Left ventricle myocardium inferior (tissue), 1 donor: ENCODE measurements at regions not wholly inside any gene's neighbourhood (a gene's known extent, or its start where the extent isn't known, plus 50 kb on each side); places are given as distances from the start of the nearest gene placed in this dataset.

ENCODE experiments used
- DNase-seq: peaks from one replicate; pipeline ENCODE4 v3.0.0-alpha.2; 2020
- H3K27ac ChIP-seq: fragments of 200-600 bp; replicated peaks from 2 replicates; pipeline ENCODE4 v1.8.0; 2021
- H3K27me3 ChIP-seq: fragments of 200-600 bp; 2 replicates; pipeline ENCODE4 v1.8.0; 2021; ENCODE audit warnings: low read depth
- H3K36me3 ChIP-seq: fragments of 200-600 bp; 2 replicates; pipeline ENCODE4 v1.8.0; 2021
- H3K4me1 ChIP-seq: fragments of 200-600 bp; 2 replicates; pipeline ENCODE4 v1.8.0; 2021
- H3K4me3 ChIP-seq: fragments of 200-600 bp; 2 replicates; pipeline ENCODE4 v1.8.0; 2021; ENCODE audit warnings: mild to moderate bottlenecking, moderate library complexity
- H3K9me3 ChIP-seq: fragments of 200-600 bp; replicated peaks from 2 replicates; pipeline ENCODE4 v1.8.0; 2021
- intact Hi-C: fragments of 100-400 bp; cut with micrococcal nuclease; formaldehyde crosslinking; loops from one replicate; pipeline ENCODE4 v1.11.0; 2022
- TF ChIP-seq, protein P1 (sequence below): fragments of 200-600 bp; IDR thresholded peaks from 2 replicates; pipeline ENCODE4 v1.8.0; 2021; ENCODE audit warnings: antibody characterized with exemption, mild to moderate bottlenecking, borderline replicate concordance
- donor health status: DM: no; HTN: yes; CAD: no; lungs with severe emphysema.

DNA sequence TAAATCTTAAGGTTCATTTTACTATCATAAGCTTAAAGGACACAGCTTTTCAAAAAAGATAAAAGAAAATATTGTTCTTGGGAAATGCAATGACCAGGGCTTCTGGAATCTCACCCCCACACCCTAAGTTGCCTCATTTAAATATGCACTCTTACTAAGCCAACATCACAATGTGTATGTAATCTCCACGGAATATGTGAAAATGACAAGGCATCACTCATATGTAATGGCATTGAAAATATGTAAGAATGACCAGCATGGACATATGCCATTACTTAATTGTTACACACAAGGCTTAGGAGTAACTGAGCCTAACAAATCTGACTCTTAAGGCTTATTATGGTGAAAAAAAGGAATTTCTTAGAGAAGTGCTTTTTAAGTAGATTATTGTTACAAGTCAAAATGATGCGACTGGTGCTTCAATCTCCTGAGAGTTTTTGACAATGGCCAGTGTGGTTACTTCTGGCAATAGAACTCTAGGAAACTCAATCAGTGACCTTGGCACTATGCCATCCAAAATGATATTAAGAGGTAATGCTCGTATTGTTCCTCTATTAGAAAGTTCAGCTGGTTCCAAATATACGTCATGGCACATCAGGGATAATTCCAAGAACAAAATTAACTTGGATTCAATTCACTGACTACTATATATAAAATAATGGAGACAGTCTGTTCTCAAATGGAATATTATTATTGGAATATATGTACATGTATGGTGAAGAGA, 290.0 kb upstream of the PLSCR5 start:
- no peaks in the 10 kb centered on the region for H3K36me3 ChIP-seq
- H3K4me1 ChIP-seq, result peaks cover 12% of the 10 kb centered on the region
- H3K27me3 ChIP-seq, result no peaks in the 10 kb centered on the region
- DNase-seq, result no peak
- intact Hi-C loops, result no loop called here
- TF ChIP-seq, protein P1, sequence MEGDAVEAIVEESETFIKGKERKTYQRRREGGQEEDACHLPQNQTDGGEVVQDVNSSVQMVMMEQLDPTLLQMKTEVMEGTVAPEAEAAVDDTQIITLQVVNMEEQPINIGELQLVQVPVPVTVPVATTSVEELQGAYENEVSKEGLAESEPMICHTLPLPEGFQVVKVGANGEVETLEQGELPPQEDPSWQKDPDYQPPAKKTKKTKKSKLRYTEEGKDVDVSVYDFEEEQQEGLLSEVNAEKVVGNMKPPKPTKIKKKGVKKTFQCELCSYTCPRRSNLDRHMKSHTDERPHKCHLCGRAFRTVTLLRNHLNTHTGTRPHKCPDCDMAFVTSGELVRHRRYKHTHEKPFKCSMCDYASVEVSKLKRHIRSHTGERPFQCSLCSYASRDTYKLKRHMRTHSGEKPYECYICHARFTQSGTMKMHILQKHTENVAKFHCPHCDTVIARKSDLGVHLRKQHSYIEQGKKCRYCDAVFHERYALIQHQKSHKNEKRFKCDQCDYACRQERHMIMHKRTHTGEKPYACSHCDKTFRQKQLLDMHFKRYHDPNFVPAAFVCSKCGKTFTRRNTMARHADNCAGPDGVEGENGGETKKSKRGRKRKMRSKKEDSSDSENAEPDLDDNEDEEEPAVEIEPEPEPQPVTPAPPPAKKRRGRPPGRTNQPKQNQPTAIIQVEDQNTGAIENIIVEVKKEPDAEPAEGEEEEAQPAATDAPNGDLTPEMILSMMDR, result no peak
- no peak overlapping the region for H3K27ac ChIP-seq
- H3K9me3 ChIP-seq, result peaks cover 6% of the 10 kb centered on the region
- no peak overlapping the region for H3K4me3 ChIP-seq

DNA sequence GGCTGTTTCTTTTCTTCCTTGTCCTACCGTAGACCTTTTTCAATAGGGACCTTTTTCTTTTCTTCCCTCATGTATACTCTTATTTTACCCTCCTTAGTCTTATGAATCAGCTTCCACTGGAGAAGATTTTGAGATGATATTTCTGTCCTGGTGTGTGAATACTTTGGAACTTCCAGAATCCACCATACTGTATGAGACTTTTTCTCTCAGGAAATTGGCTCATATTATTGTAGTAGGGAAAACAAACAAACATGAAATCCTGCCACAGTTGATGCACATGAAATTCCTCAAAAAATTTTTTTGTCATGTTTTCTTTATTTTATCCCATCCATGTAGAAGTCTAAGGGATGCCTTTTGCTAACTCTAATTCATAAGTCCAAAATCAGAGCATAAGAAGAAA, 289.3 kb upstream of the PLSCR5 start:
- peaks cover 6% of the 10 kb centered on the region for H3K9me3 ChIP-seq
- intact Hi-C loops, result no loop called here
- no peak for DNase-seq
- TF ChIP-seq, protein P1, result no peak
- H3K36me3 ChIP-seq, result no peaks in the 10 kb centered on the region
- peaks cover 12% of the 10 kb centered on the region for H3K4me1 ChIP-seq
- H3K4me3 ChIP-seq, result no peak overlapping the region
- no peak overlapping the region for H3K27ac ChIP-seq
- no peaks in the 10 kb centered on the region for H3K27me3 ChIP-seq

DNA sequence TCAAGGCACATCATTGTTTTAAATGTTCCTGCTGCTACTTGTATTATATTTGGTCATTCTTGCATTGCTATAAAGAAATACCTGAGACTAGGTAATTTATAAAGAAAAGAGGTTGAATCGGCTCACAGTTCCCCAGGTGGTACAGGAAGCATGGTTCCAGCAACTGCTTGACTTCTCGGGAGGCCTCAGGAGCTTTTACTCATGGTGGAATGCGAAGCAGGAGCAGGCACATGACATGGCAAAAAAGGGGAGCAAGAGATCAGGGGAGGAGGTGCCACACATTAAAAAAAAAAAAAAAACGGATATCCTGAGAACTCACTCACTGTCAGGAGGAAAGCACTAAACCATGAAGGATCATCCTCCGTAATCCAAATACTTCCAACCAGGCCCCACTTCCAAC, 286.9 kb upstream of the PLSCR5 start:
- DNase-seq, result no peak
- H3K4me1 ChIP-seq, result peaks cover 12% of the 10 kb centered on the region
- no peaks in the 10 kb centered on the region for H3K27me3 ChIP-seq
- no peaks in the 10 kb centered on the region for H3K36me3 ChIP-seq
- TF ChIP-seq, protein P1, result no peak
- H3K27ac ChIP-seq, result no peak overlapping the region
- no peaks in the 10 kb centered on the region for H3K9me3 ChIP-seq
- H3K4me3 ChIP-seq, result no peak overlapping the region
- intact Hi-C loops, result no loop called here

DNA sequence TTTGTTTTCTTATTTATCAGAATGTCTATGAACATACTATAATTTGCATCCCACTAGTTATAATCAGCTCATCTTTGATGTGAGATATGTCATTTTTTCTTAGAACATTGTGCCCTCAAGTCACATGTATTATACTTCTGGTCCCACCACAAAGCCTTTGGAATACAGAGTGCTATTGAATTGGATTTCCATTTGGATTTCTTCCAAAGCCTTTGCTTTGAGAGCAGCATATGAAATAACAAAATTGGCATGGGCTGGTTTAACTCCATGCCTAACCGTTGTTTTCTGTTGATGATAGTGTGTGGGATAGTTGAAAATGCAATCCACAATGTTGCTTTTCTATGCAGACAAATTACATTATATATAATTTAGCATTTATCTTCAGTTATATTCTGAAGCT, 284.5 kb upstream of the PLSCR5 start:
- no peak for DNase-seq
- H3K27ac ChIP-seq, result no peak overlapping the region
- H3K4me3 ChIP-seq, result no peak overlapping the region
- TF ChIP-seq, protein P1, result no peak
- intact Hi-C loops, result no loop called here
- no peaks in the 10 kb centered on the region for H3K36me3 ChIP-seq
- no peaks in the 10 kb centered on the region for H3K4me1 ChIP-seq
- H3K9me3 ChIP-seq, result no peaks in the 10 kb centered on the region
- no peaks in the 10 kb centered on the region for H3K27me3 ChIP-seq

DNA sequence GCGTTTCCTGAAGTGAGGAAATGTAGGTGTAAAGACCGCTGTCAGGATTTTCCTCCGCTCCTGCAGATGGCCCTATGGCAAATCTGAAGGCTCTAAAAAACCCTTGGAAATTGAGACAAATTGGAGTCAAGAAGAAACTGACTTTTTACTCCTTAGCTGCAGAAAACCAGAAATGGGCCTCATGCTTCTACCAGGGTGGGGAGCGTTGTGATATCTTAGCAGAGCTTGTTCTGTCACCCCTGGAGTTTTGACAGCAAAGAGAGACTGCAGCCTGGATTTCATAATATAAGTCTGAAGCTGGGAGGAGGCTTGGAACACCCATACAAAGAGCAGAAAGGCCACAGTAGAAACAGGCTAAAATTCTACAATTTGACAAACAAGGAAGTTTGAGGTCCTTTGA, 283.0 kb upstream of the PLSCR5 start:
- Histone ChIP-seq H3K4me1 (no peaks in the 10 kb centered on the region), H3K36me3 (no peaks in the 10 kb centered on the region), H3K27ac (no peak overlapping the region), H3K4me3 (no peak overlapping the region), H3K9me3 (no peaks in the 10 kb centered on the region), H3K27me3 (no peaks in the 10 kb centered on the region)
- TF ChIP-seq, protein P1, result no peak
- DNase-seq, result no peak
- intact Hi-C loops, result no loop called here
